ENCODE measurements at regions not wholly inside any gene's neighbourhood (a gene's known extent, or its start where the extent isn't known, plus 50 kb on each side); places are given as distances from the start of the nearest gene placed in this dataset.
"Not testable (repeated sequence)": the region's sequence is repeated elsewhere in the genome, so short reads cannot be mapped to it uniquely, and the experiment has no call there.

DNA sequence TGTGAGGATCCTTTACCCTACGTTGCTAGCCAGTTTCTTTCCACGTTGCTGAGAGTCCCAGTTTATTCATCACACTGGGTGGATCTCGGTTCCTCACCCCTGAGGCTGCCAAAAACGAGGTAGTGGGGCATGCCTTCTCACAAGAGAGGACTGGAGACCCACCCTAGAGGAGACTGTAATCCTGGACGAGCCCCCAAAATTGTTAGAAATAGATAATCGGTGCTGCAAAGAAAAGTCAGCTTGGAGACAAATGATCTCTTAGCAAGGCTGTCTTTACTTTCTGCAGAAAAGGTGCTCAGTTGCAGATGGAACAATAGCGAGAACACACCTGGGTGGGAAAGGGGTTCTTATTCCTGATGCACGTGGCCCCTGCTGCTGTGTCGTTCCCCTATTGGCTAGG lies 101.8 kb downstream of the TMEM167A start:
- H3K4me3 ChIP-seq (ENCODE audit: low read depth, low read length): no peak overlapping the region
- DNase-seq (ENCODE audit: low read depth): no peak
- TF ChIP-seq, protein P1, sequence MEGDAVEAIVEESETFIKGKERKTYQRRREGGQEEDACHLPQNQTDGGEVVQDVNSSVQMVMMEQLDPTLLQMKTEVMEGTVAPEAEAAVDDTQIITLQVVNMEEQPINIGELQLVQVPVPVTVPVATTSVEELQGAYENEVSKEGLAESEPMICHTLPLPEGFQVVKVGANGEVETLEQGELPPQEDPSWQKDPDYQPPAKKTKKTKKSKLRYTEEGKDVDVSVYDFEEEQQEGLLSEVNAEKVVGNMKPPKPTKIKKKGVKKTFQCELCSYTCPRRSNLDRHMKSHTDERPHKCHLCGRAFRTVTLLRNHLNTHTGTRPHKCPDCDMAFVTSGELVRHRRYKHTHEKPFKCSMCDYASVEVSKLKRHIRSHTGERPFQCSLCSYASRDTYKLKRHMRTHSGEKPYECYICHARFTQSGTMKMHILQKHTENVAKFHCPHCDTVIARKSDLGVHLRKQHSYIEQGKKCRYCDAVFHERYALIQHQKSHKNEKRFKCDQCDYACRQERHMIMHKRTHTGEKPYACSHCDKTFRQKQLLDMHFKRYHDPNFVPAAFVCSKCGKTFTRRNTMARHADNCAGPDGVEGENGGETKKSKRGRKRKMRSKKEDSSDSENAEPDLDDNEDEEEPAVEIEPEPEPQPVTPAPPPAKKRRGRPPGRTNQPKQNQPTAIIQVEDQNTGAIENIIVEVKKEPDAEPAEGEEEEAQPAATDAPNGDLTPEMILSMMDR (IDR thresholded peaks at IDR 0.05; ENCODE audit: low read depth, low read length, missing control alignments): no peak

DNA sequence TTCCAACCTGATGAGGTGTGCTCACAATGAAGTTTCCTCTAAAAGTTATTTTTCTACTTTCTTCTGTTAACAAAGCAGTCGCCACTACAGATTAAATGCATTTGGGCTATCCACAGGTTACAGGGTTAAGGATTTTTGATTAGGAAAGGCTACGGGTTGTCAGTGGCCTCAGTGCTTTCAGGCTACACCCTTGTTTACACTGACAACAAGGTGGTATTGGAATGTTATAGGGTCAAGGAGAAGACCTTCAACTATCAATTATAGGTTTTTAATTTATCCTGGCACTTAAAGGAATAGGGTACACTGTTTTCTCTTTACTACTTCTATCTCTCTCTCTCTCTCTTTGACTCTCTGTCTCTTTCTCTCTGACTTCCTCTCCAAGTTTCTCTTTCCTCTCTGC lies 102.8 kb downstream of the TMEM167A start:
- H3K4me3 ChIP-seq (ENCODE audit: low read depth, low read length); DNase-seq (ENCODE audit: low read depth): not testable (repeated sequence)

DNA sequence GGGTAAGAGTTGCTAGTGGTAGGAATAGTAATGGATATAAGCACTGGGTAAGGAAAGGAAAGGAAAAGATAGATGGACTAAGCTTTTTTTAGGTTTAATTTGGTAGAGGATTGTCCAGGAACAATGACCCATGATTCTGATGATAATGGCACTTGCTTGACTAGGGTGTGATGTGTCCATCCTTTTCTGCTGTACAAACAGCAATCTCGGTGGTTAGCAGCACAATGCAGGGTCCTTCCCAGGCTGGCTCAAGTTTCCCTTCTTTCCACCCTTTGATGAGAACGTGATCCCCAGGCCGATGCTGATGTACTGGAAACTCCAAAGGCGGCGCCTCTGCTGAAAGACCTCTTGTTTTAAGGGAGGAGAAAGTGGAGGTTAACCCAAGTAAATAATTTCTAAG lies 105.3 kb downstream of the TMEM167A start:
- TF ChIP-seq, protein P1 (IDR thresholded peaks at IDR 0.05; ENCODE audit: low read depth, low read length, missing control alignments): no peak
- DNase-seq (ENCODE audit: low read depth): no peak
- H3K4me3 ChIP-seq (ENCODE audit: low read depth, low read length): no peak overlapping the region

DNA sequence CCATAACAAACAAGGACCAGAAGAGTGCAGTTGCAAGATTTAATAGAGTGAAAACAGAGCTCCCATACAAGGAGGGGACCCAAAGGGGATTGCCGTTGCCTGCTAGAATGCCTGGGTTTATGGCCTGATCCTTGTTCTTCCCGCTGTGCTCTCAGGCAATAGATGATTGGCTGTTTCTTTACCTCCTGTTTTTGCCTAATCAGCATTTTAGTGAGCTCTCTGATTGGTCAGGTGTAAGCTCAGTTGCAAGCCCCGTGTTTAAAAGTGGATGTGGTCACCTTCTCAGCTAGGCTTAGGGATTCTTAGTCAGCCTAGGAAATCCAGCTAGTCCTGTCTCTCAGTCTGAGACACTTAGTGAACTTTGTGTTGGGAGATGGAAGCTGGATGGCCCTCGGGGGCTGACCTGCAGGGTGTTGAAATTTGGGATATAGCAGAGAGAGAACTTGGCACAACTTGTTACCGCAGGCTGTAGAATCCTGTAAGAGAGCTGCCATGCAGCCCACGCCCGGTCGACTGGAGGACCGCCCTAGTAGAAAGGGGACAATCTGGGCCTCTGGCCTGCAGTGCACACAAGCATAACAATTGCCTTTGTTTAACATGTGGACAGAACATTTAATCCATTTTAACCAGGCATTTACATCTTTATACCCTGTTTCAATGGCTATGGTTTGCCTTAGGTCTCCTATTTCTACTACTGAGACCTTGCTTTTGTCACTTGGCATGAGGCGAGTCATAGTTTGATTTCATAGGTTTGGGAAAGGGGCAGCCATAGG lies 106.0 kb downstream of the TMEM167A start:
- not testable (repeated sequence) for H3K4me3 ChIP-seq (ENCODE audit: low read depth, low read length); DNase-seq (ENCODE audit: low read depth)

DNA sequence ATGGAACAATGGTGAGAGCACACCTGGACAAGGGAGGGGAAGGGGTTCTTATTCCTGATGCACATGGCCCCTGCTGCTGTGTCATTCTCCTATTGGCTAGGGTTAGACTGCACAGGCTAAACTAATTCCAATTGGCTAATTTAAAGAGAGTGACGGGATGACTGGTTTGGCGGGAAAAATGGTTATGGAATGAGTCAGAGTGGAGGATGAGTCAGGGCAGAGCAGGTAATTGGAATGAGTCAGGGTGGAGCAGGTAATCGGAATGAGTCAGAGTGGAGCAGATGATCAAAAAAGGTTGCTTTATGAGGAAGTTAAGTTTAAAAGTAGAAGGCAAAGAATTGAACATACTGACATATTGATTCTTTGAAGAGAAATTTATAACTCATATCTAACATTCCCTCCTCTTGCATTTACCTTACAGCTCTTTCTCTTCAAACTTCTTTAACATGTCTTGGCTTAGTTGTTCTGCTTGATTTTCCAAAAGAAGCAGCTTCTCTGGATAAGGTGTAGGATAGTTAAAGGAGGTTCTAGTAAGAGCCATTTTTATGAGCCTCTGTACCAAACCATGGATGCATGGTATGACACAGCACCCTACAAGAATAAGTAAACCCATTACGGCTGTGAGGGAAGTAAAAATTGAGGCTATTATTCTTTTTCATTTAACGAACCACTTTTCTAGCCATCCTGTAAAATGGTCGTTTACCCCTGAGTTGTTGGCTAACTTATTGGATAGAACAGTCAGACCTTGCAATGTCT lies 107.8 kb downstream of the TMEM167A start:
- DNase-seq (ENCODE audit: low read depth); H3K4me3 ChIP-seq (ENCODE audit: low read depth, low read length): not testable (repeated sequence)

DNA sequence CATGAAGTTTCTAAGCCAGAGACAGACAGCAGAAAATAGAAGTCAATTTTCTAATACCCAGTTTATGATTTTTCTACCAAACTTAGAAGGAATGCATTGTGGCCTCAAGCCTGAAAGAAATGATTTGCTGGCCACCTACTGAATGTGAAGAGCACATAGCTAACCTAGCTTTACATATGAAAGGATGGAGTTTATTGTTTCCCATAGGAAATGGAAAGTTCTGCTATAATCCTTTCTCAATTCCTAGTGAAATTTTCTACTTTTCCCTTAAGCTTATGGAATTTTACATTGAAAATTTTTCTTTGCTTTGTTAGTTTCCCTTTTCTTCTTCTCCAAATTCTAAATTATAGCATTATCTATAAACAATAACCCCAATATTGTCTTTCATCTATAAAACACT lies 110.1 kb downstream of the TMEM167A start:
- TF ChIP-seq, protein P1 (IDR thresholded peaks at IDR 0.05; ENCODE audit: low read depth, low read length, missing control alignments): no peak
- no peak for DNase-seq (ENCODE audit: low read depth)
- no peak overlapping the region for H3K4me3 ChIP-seq (ENCODE audit: low read depth, low read length)

DNA sequence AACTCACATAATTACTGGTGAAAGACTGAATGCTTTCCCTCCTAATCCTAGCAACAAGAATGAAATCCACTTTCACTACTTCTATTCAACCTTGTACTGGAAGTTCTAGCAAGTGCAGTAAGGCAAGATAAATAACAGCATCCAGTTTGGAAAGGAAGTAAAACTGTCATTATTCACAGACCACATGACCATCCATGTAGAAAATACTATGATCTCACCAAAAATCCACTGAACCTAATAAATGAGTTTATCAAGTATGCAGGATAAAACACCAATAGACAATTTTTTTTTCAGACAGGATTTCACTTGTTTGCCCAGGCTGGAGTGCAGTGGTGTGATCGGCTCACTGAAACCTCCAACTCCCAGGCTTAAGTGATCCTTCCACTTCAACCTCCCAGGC lies 117.7 kb downstream of the TMEM167A start:
- no peak overlapping the region for H3K4me3 ChIP-seq (ENCODE audit: low read depth, low read length)
- TF ChIP-seq, protein P1 (IDR thresholded peaks at IDR 0.05; ENCODE audit: low read depth, low read length, missing control alignments): no peak
- DNase-seq (ENCODE audit: low read depth): no peak

DNA sequence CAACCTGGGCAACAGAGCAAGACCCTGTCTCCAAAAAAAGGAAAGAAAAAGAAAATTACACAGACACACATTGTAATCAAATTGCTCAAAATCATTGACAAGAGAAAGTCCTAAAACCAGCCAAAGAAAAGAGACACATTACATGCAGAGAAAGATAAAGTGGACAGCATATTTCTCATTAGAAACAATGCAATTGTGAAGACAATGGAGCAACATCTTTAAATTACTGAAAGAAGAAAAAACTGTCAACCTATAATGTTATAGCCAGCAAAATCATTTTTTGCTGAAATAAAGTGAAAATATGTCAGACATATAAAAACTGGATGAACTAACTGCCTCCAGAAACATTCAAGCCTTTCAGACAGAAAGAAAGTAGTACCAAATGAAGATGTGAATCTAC lies 120.6 kb downstream of the TMEM167A start:
- TF ChIP-seq, protein P1 (IDR thresholded peaks at IDR 0.05; ENCODE audit: low read depth, low read length, missing control alignments): no peak
- no peak for DNase-seq (ENCODE audit: low read depth)
- H3K4me3 ChIP-seq (ENCODE audit: low read depth, low read length): no peak overlapping the region

Data from GM12864 (cell line).